GM21717 (cell line): ENCODE measurements at regions not wholly inside any gene's neighbourhood (a gene's known extent, or its start where the extent isn't known, plus 50 kb on each side); places are given as distances from the start of the nearest gene placed in this dataset.
"Not testable (repeated sequence)": the region's sequence is repeated elsewhere in the genome, so short reads cannot be mapped to it uniquely, and the experiment has no call there.

Experiments
- ATAC-seq: cut with Tn5 transposase; IDR thresholded peaks from one replicate; pipeline ENCODE4 v1.9.1; 2021; ENCODE audit warnings: mild to moderate bottlenecking, moderate library complexity; ENCODE audit not compliant: unreplicated experiment

DNA sequence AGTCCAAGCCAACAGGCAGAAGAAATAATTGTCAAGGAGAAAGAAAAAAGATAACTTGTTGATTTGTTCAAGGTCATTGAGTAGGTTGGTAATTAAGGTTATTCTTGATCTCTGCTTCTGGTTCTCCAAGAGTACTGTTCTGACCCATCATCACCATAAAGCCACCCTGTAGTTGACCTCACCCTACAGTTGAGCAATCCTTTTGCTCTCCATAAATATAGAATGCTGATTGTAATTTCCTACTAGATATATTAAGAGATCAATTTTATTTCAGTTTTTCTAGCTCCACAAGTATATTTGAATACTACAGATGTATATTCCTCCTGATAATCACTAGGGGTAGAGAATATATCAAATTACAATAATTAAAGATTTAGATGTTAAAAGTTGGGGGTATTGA, 350.5 kb upstream of the PDE3A start:
- no peak for ATAC-seq

DNA sequence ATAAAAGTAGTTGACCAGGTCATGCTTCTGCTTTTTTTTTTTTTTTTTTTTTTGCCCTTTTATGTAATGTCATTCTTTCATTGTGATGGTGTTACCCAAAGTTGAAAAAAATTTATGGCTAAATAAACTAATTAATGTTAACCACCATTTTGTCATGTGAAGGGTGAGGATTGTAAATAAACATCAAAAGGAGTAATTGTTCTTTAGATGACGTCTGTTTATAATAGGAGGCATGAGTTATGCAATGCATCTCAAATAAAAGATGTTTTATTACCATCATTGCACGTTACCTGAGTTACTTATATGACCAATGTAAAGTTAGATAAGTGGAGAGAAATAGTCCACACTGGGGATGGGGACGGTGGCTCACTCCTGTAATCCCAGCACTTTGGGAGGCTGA, 349.9 kb upstream of the PDE3A start:
- no peak for ATAC-seq

- ATAC-seq, result no peak
These were observed 344.1 kb upstream of the PDE3A start for GRCh38 chr12:20024194-20024593.

GRCh38 chr12:20028033-20028432, 340.3 kb upstream of the PDE3A start:
- ATAC-seq, result no peak

DNA sequence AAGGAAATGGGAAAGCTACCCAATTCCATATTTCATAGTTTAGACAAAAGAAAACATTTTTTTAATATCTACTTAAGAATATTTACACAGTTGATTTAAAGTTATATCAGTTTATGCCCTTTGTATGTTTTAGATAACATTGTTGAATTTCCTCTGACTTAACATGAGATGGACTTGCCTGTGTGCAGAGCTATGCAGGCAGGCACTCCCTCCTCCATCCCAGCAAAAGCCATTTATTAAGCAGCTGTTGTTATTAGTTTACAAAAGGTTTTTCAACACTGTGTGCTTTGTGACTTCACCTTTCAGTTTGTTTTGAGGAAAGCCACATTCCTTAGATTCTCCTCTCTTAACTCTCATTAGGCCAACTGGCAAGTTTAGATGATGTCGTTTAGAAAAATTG, 337.5 kb upstream of the PDE3A start:
- ATAC-seq, result no peak

- no peak for ATAC-seq
These were observed 328.8 kb upstream of the PDE3A start for GRCh38 chr12:20039562-20039961.

DNA sequence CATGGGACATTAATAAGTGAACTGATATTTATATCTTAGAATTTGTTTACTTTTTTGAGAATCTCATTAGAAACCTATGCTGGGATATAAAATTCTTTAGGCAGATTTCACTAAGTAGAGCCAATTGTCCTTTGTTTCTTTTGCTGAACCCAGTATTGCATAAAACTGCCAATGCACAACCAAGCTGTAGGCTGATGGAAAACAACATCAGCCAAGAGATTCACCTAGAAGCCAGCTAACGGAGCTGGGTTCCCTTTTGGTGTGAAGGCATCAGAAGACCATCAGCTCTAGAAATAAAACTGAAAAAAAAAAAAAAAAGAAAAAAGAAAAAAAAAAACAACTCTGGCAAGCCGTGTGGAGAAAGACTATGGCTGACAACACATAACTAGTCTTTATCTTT, 328.2 kb upstream of the PDE3A start:
- ATAC-seq, result no peak

- no peak for ATAC-seq
These were observed 327.5 kb upstream of the PDE3A start for GRCh38 chr12:20040831-20041230.

DNA sequence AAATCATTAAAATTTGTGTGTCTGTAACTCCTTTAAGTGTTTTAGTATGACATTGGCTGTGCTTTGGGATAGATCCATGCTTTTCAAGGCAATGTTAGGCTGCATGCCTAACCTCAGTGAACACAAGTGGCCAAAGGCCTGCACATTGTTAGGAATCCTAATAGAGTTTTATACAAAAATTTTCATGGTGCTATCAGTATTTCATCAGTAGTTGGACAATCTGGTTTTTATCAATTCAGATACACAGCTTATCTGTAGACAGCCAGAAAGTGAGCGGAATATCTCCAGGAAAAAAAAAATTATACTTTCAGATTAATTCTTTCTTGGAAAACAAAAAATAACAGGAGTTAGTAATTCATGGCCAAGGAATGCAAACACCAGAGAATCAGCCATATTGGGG, 324.0 kb upstream of the PDE3A start:
- ATAC-seq, result no peak

GRCh38 chr12:20044846-20045245, 323.5 kb upstream of the PDE3A start:
- ATAC-seq, result no peak

DNA sequence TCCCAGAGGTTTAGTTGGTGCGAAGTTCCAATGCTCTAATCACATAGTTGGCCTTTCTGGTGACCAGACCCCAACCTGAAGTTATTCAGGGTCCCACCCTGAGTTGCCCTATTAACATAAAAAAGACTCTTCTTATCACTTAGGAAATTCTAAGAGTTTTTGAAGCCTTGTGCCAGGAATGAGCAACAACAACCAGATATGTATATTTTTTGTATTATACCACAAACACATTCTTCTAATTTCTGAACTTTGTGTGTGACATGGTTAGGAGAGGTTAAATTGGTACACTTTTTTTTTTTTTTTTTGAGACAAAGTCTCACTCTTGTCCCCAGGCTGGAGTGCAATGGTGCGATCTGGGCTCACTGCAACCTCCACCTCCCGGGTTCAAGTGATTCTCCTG, 320.4 kb upstream of the PDE3A start:
- no peak for ATAC-seq

GRCh38 chr12:20050221-20050620, 318.1 kb upstream of the PDE3A start:
- ATAC-seq, result no peak

DNA sequence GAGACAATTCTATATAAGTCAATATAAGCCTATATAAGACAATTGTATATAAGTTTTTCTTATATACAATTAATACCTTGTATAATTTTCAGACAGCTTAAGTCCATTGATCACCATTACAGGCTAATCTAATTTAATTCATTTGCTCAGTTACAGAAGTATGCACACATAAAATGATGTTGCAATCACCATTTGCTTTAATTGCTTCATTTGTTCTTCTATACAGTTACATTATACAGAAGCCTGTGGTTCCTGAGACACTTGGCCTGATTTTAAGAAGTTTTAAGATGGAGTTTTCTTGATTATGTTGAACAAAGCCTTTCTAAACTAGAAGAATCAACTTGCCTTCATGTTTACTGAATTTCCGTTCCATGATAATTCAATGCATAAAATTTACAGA, 314.6 kb upstream of the PDE3A start:
- no peak for ATAC-seq

DNA sequence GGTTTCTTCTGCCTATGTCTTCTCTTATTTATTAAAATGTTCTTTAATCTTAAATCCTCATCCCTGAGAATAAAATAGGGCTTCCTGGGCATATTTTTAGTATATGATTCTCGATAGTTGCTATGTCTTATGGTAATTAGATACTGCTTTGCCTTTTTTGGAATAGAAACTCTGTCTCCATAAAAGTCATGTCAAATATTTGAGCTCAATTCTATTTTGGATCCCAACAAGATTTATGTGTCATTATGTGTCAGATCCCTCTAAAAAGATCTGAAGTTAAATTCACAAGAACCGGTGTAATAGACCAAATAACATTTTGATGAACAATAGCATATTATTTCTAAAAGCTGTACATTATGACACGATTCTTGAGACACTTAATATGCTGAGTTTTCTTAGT, 312.5 kb upstream of the PDE3A start:
- ATAC-seq, result no peak

DNA sequence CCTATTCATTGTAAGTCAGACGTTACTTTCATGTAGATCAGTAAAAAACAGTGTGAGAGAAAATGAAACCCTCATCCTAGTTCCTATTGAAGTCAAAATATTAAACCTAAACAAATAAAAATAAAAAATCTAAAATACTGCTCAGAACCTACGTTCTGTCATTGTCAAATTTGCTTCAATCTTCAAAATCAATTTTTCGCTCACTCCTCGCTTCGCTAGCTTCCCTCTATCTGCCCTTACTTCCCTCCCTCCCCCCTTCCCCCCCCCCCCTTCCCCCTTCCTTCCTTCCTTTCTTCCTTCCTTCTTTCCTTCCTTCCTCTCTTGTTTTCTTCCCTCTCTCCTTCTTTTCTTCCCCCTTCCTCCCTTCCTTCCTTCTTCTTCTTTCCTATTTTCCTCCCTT, 310.9 kb upstream of the PDE3A start:
- no peak for ATAC-seq

DNA sequence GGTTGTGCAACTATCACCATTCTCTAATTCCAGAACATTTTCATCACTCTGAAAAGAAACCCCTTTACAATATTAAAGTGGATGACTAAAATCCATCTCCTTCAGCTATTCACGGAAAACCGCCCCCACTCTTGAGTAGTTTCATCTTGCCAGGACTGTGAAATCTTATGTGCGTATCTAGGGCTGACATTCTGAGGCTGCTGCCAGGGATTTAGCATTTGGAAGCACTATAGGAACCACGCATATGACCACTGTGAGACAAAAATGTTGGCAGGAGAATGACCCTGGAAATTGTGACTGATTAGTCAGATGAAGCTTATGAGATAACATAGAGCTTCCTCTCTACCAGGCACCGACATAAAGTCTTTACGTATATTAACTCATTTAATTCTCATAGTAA, 305.2 kb upstream of the PDE3A start:
- ATAC-seq, result no peak

DNA sequence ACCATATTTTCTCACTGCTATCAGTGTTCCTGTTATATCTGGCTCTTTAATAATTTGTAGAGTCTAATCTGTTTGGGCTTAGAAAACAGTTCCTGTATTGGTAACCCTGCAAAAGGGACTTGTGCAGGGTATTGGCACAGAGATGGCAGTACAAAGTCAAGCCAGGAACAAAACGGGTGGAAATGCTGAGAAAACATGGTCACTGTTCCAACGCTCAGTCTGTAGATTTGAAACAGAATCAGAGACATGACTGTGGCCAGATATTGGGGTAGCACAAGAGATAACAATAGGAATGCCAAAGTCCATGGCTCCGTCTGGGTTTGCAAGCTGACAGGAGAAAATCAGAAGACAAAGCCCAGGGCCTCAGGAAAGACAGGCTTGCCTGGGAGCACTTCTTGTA, 290.7 kb upstream of the PDE3A start:
- ATAC-seq, result no peak

- no peak for ATAC-seq
These were observed 279.3 kb upstream of the PDE3A start for GRCh38 chr12:20089077-20089476.

- ATAC-seq, result not testable (repeated sequence)
These were observed 275.0 kb upstream of the PDE3A start for GRCh38 chr12:20093190-20093810.

DNA sequence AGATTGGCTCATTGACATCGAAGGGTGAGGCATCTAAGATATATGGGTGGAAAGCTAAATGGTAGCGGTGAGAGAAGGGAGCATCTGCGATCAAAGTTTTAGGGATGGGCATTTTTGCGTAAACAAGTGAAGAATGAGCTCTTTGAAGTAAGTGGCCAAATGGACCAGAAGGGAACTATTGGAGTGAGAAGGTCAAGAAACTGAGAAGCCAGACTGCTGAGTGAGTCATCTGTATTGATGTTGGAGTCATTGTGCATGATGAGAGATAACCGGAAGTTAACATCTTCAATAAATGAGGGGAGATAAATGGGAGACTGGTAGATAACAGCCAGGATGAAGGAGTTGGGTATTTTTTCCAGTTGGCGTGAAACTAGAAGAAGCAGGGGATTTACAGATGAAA, 271.9 kb upstream of the PDE3A start:
- no peak for ATAC-seq

DNA sequence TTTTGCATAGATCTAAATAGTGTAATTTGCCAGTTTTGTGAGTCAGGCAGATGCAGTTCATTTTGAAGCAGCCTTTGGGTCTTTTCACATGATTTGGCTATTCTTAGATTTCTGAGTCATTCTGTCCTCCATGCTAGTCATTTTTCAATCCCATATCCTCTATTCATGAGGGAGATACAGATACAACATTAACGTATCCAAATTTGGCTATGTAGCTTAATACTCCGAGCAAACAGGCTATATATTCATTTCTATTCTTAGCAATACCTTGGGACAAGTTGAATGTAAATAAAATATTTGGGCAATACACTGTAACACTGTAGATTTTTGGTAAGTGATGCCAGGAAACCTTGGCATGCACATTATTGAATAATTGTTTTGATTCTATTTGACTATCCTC, 270.7 kb upstream of the PDE3A start:
- ATAC-seq, result no peak

- ATAC-seq, result no peak
These were observed 268.7 kb upstream of the PDE3A start for GRCh38 chr12:20099395-20100183.

- no peak for ATAC-seq
These were observed 267.3 kb upstream of the PDE3A start for GRCh38 chr12:20101046-20101445.
